GM12875 (cell line): ENCODE measurements at regions not wholly inside any gene's neighbourhood (a gene's known extent, or its start where the extent isn't known, plus 50 kb on each side); places are given as distances from the start of the nearest gene placed in this dataset.

Experiments used
- H3K4me3 ChIP-seq: one replicate; pipeline ENCODE4 v1.5.1; 2011; ENCODE audit warnings: low read depth, low read length, control low read depth
- CTCF ChIP-seq: IDR thresholded peaks from 2 replicates; pipeline ENCODE4 v1.5.1; 2011; ENCODE audit warnings: low read depth, mild to moderate bottlenecking, control low read depth, inconsistent platforms, low read length, moderate library complexity, borderline replicate concordance; ENCODE audit not compliant: insufficient read depth

GRCh38 chr5:28009576-28009975 lies 971.2 kb upstream of the CDH9 start:
- H3K4me3 ChIP-seq: no peak overlapping the region
- no peak for TF ChIP-seq CTCF

DNA sequence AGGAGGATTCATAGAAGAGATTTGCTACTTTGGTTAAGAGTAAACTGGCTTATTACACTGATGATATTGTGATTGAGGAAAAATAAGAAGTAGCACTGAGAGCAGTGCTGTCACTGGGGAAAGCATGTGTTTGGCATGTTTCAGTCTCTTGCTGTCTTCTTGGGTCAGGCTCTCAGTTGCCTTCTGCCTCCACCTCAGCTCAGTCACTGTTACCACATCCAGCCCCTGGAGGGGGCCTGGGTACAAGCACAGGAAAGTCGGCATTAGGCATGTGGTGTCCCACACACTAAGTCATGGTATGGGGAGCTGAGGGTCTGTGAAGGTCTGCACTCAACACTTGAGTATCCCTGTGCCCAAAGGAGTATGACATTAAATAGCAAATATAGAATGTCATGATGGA lies 958.3 kb upstream of the CDH9 start:
- TF ChIP-seq CTCF: no peak
- H3K4me3 ChIP-seq: no peak overlapping the region

GRCh38 chr5:27995867-27996266 lies 957.5 kb upstream of the CDH9 start:
- TF ChIP-seq CTCF: no peak
- H3K4me3 ChIP-seq: no peak overlapping the region

DNA sequence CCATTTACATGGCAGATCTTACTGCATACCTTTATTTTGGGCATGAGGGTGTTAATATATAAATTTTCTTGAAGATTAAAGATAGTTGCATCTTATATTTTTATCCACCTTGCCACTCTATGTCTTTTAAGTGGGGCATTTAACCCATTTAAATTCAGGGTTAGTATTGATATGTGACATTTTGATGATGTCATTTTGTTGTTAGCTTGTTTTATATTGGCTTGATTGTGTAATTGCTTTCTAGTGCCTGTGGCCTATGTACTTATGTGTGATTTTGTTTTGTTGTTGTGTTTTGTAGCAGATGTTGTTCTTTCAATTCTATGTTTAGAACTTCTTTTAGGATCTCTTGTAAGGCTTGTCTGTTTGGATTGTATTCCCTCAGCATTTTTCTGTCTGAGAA lies 939.9 kb upstream of the CDH9 start:
- no peak overlapping the region for H3K4me3 ChIP-seq
- TF ChIP-seq CTCF: no peak

- no peak overlapping the region for H3K4me3 ChIP-seq
Measured at GRCh38 chr5:27969157-27969556, 930.8 kb upstream of the CDH9 start.

GRCh38 chr5:27963050-27963783 lies 924.8 kb upstream of the CDH9 start:
- H3K4me3 ChIP-seq: no peak overlapping the region
- no peak for TF ChIP-seq CTCF

More at GRCh38 chr5:27969157-27969556, 930.8 kb upstream of the CDH9 start:
- TF ChIP-seq CTCF: no peak

GRCh38 chr5:27962198-27962597 lies 923.8 kb upstream of the CDH9 start:
- no peak for TF ChIP-seq CTCF
- no peak overlapping the region for H3K4me3 ChIP-seq
